ENCODE measurements at regions not wholly inside any gene's neighbourhood (a gene's known extent, or its start where the extent isn't known, plus 50 kb on each side); places are given as distances from the start of the nearest gene placed in this dataset.

DNA sequence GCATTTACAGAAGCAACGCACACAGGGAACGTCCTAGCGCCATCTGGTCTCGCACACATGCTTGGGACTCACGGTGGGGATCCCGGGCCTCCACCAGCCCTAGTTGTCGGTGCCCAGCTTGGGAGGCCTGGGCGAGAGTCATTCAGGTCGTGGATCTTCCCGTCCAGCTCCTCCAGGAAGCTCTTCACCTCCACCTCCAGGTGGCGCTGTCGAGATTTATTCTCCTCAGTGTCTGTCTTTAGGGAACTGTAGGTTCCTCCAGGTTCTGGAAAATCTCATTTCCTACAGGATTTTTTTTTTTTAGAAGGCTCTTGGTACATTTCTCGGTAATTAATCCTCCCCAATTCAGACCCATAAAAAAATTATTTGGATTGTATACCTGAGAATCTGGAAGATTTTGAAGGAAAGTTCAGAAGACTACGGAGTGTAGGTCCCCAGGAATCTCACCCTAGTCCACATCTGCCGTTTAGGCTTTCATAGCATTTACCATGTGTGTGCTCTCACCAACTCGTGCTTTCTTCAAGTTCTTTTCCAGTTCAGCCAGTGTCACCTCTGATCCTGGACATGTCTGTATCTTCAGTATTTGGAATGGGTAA lies 910.0 kb downstream of the TMEM121 start:
- TF ChIP-seq, protein P1, sequence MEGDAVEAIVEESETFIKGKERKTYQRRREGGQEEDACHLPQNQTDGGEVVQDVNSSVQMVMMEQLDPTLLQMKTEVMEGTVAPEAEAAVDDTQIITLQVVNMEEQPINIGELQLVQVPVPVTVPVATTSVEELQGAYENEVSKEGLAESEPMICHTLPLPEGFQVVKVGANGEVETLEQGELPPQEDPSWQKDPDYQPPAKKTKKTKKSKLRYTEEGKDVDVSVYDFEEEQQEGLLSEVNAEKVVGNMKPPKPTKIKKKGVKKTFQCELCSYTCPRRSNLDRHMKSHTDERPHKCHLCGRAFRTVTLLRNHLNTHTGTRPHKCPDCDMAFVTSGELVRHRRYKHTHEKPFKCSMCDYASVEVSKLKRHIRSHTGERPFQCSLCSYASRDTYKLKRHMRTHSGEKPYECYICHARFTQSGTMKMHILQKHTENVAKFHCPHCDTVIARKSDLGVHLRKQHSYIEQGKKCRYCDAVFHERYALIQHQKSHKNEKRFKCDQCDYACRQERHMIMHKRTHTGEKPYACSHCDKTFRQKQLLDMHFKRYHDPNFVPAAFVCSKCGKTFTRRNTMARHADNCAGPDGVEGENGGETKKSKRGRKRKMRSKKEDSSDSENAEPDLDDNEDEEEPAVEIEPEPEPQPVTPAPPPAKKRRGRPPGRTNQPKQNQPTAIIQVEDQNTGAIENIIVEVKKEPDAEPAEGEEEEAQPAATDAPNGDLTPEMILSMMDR (conservative IDR thresholded peaks at IDR 0.05; ENCODE audit: low read depth, low read length): peak; percentile 87
- no peak for TF ChIP-seq EZH2 (IDR thresholded peaks at IDR 0.05; ENCODE audit: borderline replicate concordance, low read depth, low read length, poor library complexity, severe bottlenecking)
